ENCODE measurements at regions not wholly inside any gene's neighbourhood (a gene's known extent, or its start where the extent isn't known, plus 50 kb on each side); places are given as distances from the start of the nearest gene placed in this dataset.

GRCh38 chr9:80556631-80557030, 984.9 kb downstream of the TLE4 start:
- TF ChIP-seq CTCF (IDR thresholded peaks at IDR 0.05 in 4 of 5, conservative IDR thresholded peaks at IDR 0.05 in 1 of 5), result no peak
- no peak for TF ChIP-seq POLR2A (IDR thresholded peaks at IDR 0.05)
